ENCODE measurements at regions not wholly inside any gene's neighbourhood (a gene's known extent, or its start where the extent isn't known, plus 50 kb on each side); places are given as distances from the start of the nearest gene placed in this dataset.

DNA sequence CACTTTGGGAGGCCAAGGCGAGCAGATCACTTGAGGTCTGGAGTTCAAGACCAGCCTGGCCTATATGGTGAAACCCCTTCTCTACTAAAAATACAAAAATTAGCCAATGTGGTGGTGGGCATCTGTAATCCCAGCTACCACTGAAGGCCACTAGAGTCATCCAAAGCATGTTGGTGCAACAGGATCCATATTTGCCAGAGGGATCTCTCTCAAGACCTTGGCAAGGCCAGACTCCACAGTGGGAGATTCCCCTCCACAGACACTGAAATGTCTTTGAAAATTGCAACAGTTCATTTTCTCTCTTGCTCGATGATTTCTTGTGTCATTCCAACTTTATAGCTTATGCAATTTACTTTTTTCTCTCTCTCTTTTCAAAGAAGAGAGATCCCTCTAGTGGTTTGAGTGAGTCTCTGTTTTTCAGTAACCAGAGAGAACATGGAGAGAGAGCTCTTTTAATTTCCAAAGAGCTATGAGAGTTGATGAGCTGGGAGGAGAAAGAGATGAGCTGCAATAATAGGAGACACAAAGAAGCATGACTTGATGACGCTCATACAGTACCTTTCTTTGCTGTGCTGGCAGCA lies 176.8 kb upstream of the USP25 start:
- ATAC-seq: no peak

DNA sequence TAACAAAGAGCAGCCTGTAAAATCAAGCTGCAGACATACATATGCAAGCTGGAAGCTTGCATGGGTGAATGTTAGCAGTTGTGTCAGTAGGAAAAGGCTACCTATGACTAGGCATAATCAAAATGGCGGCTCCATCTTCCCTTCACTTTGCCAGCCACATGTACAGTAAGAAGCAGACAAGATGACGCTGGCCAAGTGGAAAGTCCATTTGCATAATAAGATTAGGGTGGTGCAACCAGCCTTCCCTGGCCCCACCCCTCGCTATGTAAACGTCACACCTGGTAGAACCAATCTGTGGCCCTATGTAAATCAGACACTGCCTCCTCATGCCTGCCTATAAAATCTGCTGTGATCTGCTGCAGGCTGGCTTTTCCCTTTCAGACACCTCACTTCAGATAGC lies 171.9 kb upstream of the USP25 start:
- ATAC-seq: no peak

DNA sequence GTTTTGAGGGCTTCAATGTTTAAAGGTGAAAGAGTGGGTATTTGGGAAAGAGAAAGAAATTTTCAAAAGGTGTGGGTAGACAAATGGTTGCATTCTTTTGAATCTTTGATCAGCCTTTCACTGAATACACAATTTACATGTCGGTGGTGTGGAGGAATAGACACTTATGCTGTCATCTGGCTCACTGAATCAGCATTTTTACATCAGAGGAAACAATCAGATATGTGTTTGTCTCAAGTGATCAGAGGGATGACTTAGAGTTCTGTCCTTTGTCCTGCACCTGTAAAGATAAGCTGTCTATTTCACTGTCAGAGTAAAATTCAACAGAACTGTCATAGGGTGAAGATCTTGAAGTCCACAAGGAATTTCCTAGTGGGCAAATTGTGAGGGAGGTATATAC lies 170.9 kb upstream of the USP25 start:
- no peak for ATAC-seq

DNA sequence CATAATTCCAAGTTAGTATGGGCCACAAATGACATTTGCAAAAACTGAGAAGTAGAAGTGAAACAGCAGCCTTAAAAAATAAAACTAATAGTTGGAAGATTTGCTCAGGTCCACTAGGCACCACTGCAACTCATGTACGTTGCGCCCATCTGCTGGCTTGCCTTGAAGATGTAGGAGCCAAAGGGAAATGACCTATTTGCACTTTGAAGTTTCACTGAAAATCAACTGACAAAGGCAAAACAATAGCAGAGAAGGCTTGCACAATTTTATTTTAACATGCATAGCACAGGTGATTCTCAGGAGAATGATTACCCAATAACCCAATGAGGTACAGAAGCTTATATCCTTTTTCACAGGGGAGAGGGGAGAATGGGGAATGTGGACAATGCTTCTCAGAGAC lies 170.1 kb upstream of the USP25 start:
- ATAC-seq: no peak

DNA sequence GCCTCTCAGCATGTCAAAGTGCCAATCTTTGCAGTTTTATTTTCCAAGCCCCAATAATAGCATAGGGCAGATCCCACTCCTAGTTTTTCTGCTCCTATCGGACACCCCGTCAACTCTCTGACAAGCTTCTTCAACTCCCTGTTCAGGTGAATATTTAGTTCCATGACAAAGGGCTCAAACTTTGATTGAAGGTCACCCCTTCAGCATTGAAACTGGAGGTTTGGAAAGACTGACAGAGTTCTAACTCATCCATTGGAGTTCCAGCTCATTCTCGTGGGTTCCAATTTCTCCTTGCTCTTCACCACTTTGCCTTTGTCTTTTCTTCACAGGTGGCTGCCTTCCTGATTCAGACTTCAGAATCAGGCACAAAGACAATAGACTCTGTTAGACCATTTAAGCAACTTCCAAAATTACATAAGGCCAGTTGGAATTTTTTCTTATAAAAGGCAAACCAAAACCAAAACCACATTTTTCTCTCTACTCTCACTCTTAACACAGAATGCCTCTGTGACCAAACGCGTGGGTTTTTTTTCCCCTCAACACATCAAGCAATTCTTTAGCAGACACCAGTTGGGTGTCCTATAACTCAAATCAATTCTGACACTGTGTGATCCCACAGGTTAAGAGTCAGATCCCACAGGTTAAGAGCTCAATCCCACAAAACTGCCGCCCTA lies 169.3 kb upstream of the USP25 start:
- no peak for ATAC-seq

DNA sequence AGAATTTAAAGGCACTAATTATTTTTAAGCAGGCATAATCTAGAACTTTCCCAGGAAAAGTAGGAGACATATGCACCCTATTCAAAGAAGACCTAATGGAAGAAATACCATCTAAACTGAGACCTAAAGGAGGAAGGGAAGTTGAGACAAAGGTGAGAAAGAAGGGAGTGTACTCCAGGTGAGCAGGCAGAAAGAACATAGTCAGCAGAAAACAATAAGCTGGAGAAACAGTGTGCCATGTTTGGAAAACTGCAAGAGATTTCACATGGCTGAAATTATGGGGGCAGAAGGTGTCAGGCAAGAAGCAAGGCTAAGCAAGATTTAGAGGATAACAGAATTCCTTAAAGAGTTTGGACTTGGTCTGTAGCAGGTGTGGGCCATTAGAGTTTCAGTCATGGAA lies 167.0 kb upstream of the USP25 start:
- no peak for ATAC-seq

DNA sequence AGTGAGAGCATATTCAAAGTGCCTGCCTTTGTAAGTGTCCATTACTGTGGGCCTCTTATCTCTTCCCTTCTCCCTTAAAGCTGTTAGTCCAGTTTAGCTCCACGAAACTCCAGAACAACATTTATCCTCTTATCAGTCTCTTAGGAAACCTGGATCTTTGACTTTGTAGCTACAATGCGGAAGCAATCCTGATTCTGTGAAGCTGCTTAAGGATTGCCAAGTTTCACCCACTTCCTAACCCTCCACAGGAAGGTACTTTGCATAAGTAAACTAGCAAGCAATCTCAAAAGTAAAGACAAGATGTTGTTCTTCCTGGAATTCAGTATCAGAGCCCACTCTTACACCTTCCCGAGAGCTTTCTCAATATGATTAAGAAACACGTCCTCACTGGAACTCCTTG lies 164.9 kb upstream of the USP25 start:
- no peak for ATAC-seq

DNA sequence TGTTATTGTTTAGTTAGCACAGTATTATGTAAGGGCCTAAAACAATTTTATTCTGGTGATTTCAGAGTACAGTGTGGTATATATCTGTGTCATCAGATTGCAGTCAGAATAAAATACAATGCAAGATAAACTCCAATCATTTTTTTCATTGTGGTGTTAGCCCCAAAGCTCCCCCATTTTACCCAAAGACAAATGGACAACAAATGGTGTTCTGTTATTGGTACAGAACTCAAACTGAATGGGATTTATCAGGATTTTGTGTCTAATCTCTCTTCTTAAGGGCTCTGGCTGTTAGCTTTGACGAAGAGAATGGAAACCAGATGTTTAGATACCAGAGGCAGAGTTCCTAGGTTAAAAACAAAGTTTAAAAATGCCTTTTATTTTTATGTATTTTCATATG lies 163.1 kb upstream of the USP25 start:
- no peak for ATAC-seq

DNA sequence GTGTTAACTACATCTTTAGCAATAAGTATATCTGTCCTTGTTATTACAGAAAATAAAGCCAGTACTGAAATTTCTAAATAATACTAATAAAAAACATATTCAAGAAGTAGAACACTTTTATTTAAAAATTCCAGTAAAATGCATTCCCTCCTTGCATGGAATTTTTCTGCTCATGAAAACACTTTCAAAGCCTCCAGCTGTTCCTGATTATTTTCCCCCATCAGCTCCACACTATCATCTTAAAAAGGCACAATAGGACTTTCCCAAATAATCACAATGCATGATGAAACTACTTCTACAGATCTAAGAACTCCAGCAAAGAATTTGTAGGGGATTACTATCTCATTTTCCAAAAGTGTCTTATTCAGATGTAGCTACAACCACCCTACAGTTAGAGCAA lies 162.6 kb upstream of the USP25 start:
- ATAC-seq: no peak

DNA sequence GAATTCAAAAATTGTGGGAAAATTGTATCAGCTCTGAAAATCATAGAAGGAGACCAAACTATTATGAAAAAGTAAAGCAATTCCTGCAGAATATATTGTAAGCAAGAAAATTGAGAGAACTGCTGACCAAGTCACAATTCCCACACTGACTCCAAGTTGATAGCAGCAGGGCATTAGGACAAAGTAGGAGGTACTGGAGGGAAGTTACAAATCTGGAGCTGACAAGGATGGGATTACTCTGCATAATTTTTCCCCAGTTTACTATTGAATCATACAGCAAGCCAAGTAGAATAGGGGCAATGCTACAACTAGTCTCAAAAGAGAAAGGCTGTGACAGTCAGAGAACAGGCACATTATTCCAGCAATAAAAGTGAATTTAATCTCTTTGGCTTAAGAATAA lies 161.3 kb upstream of the USP25 start:
- ATAC-seq: no peak

DNA sequence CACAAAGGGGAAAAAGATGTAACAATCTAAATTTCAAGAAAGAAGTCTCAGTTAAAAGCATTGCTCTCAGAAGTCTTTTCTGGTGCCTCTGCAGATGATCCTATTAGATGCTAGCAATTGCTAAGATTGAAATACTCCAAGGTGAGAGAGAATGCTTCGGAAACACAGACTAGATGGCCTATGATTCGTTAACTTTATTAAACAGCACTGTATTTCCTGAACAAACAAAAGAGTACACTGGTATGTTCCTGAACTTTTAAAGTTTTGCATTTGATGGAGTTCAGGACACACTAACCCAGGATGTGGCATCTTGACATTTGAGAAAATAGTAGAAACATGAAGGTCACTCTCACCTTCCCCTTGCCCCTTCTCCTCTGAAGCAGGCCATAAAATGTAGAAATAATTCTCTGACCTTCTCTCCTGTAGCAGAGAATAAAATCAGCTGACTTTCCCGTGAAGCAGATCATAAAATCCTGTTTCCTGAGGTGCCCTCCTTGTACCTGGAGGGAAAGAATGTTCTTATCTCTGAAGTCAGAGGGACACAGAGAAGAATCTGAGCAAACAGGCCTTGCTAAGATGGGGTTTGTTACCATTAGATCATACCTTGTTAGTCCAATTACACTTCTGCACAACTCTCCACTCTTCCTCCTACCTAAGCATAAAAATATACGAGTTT lies 142.9 kb upstream of the USP25 start:
- ATAC-seq: no peak

DNA sequence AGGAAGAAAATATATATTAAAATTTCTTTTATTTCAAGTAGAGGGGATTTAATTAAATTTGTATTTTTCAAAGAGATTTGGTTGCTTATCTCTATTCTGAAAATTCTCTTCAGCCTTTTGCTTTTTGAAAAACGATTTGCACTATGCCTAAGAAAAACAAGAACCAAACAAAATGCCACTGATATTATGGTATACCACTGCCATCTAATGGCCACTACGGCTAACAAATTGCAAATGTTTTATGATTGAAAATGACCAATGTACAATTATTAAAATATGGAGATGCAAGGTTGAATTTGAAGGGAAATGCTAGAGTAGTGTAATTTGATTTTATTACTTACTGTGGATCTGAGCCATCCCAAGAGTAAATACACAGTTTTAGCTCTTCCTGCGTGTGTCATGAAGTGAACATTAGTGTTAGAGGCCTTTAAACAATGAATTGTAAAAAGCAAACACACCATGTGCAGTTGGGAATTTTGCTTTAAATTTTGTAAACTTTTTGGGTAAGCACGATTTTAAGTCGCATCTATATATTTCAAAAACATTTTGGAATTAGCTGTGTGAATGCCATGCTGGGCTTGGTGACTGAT lies 137.4 kb upstream of the USP25 start:
- ATAC-seq: no peak

DNA sequence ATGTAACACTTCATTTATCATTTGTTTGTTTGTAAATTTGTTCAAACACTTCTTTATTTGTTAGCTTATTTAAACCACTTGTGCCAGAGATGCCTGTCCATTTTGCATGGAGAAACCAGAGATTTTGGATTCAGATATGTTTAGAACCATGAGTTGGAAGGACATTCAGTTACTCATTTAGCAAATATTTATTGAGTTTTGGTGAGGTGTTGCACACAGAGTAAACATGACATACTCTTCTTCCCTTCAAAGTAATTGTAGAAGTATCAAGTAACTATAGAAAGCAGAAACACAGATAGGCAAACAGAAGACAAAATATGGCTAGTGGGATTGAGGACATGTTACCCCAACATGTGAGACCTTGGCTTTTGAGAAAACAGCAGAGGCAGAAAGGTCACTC lies 136.8 kb upstream of the USP25 start:
- no peak for ATAC-seq

DNA sequence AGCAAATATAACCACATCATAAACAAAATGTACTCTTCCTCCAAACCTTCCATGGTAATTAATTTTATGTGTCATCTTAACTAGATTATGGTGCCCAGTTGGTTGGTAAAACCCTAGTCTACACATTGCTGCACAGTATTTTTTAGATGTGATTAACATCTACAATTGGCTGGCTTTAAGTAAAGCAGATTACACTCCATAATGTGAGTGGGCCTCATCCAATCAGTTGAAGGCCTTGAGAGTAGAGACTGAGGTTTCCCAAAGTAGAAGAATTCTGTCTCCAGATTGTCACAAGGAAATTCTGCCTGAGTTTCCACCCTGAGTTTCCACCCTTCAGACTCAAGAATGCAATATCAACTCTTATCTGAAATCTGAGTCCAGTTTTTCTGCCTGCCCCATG lies 128.4 kb upstream of the USP25 start:
- ATAC-seq: no peak

DNA sequence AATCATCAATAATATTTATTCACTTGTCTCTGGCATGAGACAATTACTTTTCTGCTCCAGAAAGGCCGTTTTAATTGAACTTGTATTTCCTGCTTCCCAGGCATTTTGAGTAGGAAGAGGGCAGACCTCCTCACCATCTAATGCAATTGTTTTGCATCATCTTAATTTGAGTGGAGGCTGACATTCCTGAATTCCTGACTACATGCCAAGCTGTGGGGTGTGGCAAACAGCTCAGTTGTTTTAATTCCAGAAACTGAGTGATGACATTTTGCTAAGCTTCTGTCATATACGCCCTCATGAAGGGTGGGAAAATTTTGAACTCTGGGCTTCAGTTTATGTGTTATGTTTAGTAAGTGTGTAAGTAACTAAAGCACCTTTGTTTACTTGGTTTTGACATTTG lies 125.4 kb upstream of the USP25 start:
- no peak for ATAC-seq

DNA sequence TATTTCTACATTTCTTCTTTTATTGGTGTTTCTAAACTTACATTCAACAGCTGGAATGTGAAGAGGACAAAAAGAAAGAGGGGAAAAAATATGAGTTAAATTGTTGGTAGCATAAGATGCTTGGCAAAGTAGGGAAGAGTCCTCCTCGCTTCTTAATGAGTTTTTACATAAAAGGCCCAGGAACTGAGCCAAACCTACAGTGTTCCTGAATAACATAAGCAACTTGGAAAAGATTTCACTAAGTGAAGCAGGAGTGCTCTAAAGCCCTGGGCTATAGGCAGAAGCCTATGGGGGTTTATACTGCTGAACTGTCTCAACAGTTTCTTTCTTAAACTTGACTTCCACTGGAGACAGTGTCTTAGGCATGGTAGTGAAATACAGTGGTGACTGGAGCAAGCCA lies 115.0 kb upstream of the USP25 start:
- no peak for ATAC-seq

DNA sequence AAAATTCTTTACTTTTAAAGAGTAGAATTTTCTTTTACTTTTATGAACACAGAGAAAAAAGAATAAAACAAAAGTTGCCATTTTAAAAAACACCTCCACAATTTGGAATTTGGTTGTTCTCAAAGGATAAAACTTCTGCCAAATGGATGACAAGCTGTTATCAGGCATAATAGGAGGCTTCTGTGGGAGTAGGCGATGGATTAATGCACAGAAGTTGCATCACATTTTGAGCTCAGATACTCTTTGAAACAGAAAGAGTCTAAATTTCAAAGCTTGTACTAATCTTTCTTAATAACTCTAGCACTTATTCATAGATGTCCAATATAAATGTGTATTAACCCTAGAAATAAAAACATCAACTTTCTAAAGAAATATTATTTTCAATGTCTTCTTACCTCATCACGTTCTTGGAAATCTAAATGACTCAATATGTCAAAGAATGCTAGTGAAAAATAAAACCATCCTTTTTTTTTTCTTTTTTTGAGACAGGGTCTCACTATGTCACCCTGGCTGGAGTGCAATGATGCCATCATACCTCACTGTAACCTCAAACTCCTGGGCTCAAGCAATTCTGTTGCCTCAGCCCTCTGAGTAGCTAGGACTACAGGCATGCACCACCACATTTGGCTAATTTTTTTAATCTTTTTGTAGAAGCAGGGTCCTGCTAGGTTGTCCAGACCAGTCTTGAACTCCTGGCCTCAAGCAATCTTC lies 112.8 kb upstream of the USP25 start:
- no peak for ATAC-seq

DNA sequence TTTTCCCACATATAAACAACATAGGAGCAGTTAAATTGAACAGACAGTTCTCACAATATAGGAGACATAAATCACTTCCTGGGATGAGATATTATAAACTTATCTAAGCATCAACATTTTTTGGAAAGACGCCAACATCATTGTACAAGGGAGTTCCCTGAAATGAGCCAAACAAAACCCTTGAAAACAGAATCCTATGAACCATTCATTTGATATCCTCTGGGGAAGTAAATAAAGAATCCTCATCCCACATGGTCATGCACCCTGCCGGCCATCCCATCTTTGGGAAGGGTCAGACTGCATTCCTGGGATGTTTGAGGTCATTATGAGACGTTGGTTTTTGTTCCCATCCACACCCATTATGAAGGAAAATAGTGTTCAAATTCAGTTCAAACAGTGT lies 111.8 kb upstream of the USP25 start:
- ATAC-seq: no peak

DNA sequence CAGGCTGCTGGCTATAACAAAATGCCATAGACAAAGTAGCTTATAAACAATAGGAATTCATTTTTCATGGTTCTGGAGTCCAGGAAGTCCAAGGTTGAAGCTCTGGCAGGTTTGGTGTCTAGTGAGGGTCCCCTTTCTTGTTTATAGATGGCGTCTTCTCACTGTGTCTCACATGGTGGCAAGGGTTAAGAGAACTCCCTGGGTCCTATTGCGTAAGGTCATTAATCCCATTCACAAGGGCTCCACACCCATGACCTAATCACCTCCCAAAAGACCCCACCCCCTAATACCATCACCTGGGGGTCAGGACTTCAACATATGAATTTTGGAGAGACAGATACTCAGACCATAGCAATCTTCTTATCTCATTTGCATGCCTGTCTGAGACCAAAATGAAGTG lies 108.9 kb upstream of the USP25 start:
- no peak for ATAC-seq

DNA sequence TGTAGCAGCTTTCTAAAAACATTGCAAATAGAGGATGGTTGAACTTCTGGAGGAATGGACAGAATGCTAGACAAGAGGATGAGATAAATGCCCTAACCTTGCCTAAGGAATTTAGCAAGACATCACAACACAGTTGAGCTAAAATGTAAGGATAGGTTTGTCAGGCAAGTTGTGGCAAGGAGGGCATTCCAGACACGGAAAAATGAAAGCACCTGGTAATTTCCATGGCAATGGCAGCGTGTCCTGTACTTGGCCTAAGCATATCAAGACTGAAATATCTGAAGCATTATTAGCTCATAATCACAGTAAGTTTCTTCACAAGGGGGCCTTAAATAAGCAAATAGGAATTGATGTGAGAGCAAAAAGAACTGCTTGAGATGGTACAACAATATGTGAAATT lies 105.1 kb upstream of the USP25 start:
- no peak for ATAC-seq

DNA sequence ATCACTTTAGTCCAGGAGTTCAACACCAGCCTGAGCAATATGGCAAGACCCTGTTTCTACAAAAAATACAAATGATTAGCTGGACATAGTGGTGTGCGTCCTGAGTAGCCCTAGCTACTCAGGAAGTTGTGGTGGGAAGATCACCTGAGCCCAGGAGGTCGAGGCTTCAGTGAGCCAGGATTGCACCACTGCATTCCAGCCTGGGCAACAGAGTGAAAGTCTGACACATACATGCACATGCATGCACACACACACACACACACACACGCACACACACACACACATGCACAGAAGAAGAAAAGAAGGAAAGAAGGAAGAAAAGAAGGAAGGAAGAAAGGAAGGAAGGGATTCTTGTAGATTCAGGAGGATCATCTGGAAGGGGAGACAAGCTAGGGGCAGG lies 104.4 kb upstream of the USP25 start:
- no peak for ATAC-seq

DNA sequence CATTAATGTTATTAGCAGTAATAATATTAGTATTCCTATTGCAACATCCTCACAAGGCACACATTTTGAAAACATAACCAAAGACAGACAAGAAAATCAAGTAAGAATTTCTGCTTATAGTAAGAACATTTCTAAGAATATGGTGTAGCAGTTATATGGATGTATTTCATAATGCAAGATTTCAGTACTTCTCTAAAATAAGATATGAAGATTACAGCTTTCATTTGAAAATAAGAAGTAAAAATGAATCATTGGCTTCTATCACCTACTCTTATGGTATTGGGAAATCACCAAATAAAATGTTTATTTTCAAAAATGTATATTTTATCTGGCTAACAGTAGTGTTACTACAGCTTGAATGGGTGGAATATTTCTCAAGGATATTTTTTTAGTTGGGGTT lies 103.8 kb upstream of the USP25 start:
- no peak for ATAC-seq

DNA sequence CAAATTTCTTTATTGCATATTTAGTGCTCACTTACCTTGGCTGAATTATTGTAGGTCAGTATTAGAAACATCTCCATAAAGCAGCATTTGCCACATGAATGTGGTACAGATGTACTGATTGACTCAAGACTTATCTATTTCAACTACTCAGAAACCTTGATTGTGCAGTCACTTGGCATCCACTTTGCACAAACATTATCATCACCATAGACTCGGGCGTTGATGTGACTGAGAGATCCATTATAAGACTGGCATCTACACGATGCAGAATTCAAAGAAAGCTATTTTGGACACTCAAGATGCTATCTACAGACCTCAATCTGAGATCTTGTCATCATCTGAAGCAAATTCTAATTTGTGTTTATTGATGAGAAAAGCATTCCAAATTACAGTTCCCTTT lies 102.8 kb upstream of the USP25 start:
- ATAC-seq: no peak

DNA sequence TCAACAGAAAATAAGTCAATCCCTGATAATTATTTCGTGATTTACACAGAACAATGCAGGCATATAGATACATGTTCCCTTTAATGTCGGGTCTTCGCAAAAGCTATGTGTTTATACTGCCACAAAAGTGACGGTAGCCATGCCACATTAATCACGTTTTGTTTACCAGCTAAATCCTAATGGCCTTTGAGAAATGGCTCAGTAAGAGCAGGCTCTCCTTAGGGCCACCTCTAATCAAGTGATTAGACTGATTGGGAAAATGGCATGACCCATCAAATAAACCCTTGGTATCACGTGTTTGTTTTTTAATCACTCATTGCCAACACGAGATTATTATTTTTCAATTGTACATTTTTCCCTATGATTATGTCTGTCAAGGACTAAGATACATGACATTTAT lies 102.0 kb upstream of the USP25 start:
- ATAC-seq: no peak
